ENCODE measurements at regions not wholly inside any gene's neighbourhood (a gene's known extent, or its start where the extent isn't known, plus 50 kb on each side); places are given as distances from the start of the nearest gene placed in this dataset.

GRCh38 chr2:23145460-23145859, 239.5 kb upstream of the KLHL29 start:
- TF ChIP-seq ZNF521 (tag by site-specific recombination; IDR thresholded peaks at IDR 0.05) (no peak), ZNF211 (tag by site-specific recombination; IDR thresholded peaks at IDR 0.05; ENCODE audit: low read depth) (no peak), CTCF (tag by site-specific recombination; IDR thresholded peaks at IDR 0.05) (no peak)

All from HEK293 (cell line).